GM19025 (cell line): ENCODE measurements at regions not wholly inside any gene's neighbourhood (a gene's known extent, or its start where the extent isn't known, plus 50 kb on each side); places are given as distances from the start of the nearest gene placed in this dataset.

ENCODE experiments used
- ATAC-seq: cut with Tn5 transposase; IDR thresholded peaks from one replicate; pipeline ENCODE4 v1.9.1; 2021; ENCODE audit warnings: mild to moderate bottlenecking, low read depth, moderate library complexity; ENCODE audit not compliant: unreplicated experiment

GRCh38 chr1:82226186-82226505, 425.4 kb downstream of the ADGRL2 start:
- ATAC-seq: peak; percentile 14

DNA sequence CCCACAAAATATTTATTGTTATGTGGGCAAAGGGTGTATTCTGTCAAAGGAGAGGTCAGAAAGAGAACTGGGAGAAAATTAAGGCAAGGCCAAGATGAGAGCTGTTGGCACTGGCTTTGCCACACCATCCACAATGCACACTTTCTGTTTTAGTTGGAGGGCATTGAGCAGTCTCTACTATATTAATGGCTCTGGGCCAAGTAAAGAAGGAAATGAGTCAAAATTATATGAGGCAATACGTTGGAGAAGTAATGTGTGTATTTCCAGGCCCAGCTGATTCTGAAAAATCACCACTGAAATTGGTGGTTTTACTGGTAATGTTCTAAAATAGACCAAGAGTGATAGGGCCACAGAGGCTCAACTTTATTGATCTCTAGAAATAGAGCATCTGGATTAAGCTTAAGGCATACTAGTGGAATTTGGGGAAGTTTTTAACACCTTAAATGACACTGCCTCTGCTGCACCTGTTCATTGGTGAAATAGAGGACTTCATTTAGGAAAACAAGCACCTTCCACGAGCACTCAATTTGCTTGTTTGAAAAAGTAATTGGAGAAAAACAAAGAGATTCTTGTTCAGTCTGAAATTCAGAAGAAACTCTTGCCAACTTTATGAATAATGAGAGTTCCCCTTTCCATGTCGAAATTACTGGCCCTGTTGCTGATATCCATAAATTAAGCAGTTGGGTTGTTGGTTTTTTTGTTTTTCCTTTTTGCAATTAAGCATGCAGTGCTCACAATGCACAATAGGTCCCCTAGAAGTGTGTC, 424.9 kb downstream of the ADGRL2 start:
- ATAC-seq: peak; percentile 70

GRCh38 chr1:82223091-82223490, 422.4 kb downstream of the ADGRL2 start:
- no peak for ATAC-seq

GRCh38 chr1:82221721-82222120, 421.0 kb downstream of the ADGRL2 start:
- ATAC-seq: no peak

GRCh38 chr1:82220754-82221153, 420.0 kb downstream of the ADGRL2 start:
- no peak for ATAC-seq

- no peak for ATAC-seq
These were observed 419.1 kb downstream of the ADGRL2 start for GRCh38 chr1:82219841-82220240.

DNA sequence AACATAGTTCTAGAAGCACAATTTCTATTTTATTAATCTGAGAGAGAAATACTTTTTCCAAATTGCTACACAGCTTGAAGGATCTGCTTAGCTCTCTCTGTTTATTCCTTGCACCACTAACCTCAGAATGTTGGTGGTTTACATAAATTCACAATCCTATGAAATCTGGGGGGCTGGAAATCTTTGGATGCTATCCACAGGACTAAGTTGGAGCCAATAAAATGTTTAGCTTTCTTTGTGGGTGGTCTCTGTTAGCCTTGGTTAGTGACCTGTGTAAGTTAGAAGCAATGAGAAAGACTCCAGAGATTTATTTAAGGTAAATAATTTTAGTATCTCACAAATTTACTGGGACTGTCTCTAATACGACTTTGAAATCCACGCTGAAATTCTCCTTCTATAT, 418.1 kb downstream of the ADGRL2 start:
- ATAC-seq: no peak

GRCh38 chr1:82215853-82216175, 415.1 kb downstream of the ADGRL2 start:
- no peak for ATAC-seq

- no peak for ATAC-seq
These were observed 414.5 kb downstream of the ADGRL2 start for GRCh38 chr1:82215056-82215852.

GRCh38 chr1:82214606-82215005, 413.9 kb downstream of the ADGRL2 start:
- ATAC-seq: no peak

GRCh38 chr1:82197606-82198005, 396.9 kb downstream of the ADGRL2 start:
- no peak for ATAC-seq

DNA sequence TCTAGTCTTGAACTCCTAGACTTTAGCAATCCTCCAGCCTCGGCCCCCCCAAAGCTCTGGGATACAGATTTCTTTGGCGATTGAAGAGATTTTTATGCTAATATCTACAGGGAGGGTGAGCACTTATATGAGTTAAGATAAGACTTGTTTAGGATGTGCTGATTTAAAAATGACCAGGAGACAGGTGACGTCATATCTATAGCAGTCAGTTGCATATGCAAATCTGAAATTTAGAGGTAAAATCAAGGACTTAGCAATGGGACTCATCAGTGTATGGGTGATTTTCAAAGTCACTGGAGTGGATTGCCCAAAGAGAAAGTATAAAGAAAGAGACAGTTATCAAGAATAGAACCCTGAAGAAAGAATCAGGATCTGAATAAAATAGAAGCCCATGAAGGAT, 394.5 kb downstream of the ADGRL2 start:
- no peak for ATAC-seq

GRCh38 chr1:82185084-82185483, 384.4 kb downstream of the ADGRL2 start:
- no peak for ATAC-seq

DNA sequence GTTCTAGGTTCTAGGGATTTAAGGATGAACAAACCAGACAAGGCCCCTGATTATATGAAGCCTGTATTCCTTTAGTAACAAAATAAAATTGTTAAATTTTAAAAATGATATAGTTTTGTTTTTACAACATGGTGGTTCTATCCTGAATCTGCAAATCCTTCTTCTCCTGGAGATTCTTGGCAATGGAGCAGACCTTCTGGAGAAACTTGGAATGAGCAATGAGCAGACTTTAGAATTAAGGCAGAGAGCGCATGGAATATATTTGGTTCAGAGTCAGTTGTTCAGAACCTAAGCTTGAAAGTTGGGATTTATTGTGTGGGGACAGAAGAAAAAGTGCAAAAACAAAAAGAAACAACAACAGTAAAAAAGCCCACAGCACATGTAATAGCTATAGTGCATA, 381.1 kb downstream of the ADGRL2 start:
- no peak for ATAC-seq

- ATAC-seq: no peak
These were observed 378.4 kb downstream of the ADGRL2 start for GRCh38 chr1:82179131-82179530.

DNA sequence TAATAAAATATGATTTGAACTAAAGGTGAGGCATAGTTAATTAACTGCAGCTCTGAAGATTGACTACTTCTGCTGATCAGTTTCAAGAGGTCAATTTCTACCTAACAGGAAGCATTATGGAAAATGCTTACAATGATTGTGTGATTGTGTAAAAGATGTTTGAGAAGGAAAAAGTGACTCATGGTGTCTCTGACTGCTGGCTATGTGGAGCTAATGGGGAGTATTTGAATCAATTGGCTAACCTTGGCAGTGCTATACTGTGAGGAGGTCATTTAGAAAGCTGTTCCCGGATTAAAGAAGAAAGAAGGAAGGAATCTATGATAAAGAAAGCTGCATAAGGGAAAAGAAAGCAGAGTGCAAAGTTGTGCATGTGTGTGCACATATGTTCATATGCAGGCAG, 376.5 kb downstream of the ADGRL2 start:
- ATAC-seq: no peak

DNA sequence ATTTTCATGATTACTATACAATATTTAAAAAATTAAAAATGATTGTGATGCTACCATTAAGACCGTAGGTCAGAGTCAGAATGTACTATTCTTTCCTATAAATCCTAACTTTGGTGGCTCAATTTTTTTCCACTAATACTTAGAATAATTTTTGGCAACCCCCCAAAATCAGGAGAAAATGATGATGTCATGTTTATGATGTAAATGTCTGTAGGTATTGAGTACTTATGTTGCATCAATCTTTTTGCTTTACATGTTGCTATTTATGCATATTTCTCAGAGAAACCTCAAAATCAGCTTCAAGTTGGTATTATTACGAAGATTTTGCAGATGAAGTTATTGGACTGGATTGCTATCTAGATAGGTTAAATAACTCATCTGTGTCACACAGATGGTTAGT, 371.2 kb downstream of the ADGRL2 start:
- no peak for ATAC-seq

DNA sequence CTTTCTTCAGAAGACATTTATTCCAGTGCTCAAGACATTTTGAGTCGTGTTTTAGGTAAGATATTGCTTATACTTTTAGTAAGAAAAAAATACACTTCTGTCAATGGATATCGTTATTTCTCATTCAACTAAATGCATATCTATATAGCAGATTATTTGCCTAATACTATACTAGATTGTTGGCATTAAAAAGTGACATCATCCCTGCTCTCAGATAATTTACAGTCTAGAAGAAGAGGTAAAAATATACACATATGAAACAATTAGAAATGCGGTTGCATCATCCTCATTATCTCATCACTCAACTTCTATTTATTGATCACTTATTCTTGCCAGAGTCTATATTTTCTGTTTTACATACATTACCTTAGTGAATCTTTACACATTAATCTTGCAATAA, 367.7 kb downstream of the ADGRL2 start:
- no peak for ATAC-seq

- no peak for ATAC-seq
These were observed 364.6 kb downstream of the ADGRL2 start for GRCh38 chr1:82165304-82165703.

GRCh38 chr1:82162486-82163420, 362.0 kb downstream of the ADGRL2 start:
- no peak for ATAC-seq

DNA sequence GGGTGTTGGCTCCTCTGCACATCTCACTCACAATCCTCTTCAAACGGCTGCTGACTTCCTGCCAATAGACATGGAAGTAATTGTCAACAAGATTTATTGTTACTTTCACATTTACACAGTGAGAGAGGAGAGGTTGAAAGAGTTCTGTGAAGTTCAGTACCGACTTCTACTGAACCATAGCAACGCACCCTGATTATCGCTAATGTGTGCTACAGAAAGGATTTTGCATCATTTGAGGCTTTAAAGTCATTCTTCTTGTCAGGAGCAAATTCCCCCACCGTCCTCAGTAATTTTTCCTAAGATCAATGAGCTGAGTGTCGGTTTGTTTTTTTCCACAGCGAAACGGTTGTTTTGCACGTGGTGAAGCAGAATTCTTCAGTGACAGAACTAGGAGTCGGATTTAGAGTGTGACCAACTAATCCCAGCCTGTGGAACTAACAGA, 361.0 kb downstream of the ADGRL2 start:
- ATAC-seq: peak; percentile 64
